Left renal cortex interstitium (tissue), 4 donors: ENCODE measurements at regions not wholly inside any gene's neighbourhood (a gene's known extent, or its start where the extent isn't known, plus 50 kb on each side); places are given as distances from the start of the nearest gene placed in this dataset.
"Not testable (repeated sequence)": the region's sequence is repeated elsewhere in the genome, so short reads cannot be mapped to it uniquely, and the experiment has no call there.

Experiments
- DNase-seq, 4 donors: peaks; one replicate each; pipeline ENCODE4 v3.0.0-alpha.2; 2013; ENCODE audit warnings: low read depth in 4 of 4, low spot score in 2 of 4, missing footprints in 1 of 4

GRCh38 chr7:32691965-32692815 is 196.9 kb downstream of the AVL9 start:
- not testable (repeated sequence) for DNase-seq

GRCh38 chr7:32688092-32688491 is 192.8 kb downstream of the AVL9 start:
- DNase-seq = not testable (repeated sequence)

DNA sequence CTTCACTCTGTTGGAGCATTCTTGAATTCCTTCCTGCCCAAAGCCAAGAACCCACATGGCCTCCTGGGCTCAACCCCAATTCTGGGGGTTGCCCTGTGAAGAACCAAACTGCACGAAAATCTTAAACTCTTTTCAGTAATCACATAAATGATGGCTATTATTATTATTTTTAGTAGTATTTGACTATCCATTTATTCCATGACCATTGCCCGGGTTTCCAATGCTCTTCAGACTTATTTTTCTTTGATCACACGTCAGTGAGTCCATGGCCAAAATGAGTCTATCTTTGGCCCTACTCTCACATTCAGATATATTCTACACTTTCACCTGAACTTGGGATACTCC is 185.9 kb downstream of the AVL9 start:
- no peak for DNase-seq

DNA sequence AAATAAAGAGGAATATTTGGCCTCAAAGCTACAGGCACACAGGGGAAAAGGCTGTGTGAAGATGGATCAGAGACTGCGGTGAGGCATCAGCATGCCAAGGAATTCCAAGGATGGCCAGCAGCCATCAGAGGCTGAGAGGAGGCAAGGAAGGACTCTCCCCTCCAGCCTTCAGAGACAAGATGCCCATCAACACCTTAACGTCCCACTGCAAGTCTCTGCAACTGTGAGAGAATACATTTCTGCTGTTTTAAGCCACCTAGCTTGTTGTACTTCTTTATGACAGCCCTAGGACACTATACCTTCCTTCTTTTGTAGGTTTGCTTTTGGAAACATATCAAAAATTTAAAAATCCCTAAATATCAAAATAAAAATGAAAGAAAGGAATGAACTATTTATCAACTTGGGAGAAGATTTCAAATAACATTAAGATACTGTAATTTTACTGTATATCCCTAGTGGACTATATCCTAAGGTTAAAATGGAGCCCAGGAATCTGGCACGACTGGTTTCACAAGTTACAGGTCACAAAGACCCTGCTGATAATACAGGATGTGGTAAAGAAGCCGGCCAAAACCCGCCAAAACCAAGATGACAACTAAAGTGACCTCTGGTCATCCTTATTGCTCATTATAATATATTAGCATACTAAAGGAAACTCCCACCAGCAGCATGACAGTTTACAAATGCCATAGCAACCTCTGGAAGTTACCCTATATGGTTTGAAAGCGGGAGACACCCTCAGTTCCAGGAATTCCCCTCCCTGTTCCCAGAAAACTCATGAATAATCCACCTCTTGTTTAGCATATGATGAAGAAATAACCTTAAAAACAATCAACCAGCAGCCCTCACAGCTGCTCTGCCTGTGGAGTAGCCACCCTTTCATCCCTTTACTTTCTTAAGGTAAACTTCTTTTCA is 185.2 kb downstream of the AVL9 start:
- DNase-seq = peak in 1 of 4 donors; percentile 2

DNA sequence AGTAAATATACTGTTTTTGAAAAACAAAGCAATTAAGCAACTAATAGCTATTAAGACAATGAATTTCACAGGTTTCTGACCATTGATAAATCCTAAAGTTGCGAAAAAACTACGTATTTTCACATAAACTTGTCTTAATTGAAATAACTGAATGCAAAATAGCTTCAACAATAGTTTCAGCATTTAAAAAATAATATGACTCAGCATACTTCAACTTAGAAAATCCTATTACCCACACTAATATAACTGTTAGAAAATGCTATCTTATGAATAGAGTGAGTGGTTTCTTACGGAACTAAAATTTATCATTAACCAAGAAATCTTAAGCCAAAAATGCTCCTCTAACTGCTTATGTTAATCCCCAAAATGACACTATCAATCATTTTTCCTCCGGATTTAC is 183.9 kb downstream of the AVL9 start:
- no peak for DNase-seq

DNA sequence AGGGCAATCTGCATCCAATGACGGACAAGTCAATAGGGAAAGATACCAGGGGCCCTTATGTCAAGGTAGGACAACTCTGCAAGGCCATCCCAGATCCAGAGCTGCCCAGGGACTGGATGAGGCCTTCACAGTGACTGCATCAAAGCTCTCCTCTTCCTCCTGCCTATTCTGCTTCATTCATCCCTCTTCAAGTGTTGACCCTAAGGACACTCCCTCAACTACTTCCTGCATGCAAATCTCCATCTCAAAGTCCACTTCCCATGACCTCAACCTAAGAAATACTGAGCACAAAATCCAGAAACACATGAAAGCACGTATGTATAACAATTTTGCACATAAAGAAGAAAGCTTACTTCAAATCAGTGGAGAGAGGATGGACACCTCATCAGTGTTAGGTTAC is 182.3 kb downstream of the AVL9 start:
- DNase-seq = no peak

- no peak for DNase-seq
Measured at GRCh38 chr7:32676249-32676941, 181.1 kb downstream of the AVL9 start.

- no peak for DNase-seq
Measured at GRCh38 chr7:32673275-32673983, 178.1 kb downstream of the AVL9 start.

DNA sequence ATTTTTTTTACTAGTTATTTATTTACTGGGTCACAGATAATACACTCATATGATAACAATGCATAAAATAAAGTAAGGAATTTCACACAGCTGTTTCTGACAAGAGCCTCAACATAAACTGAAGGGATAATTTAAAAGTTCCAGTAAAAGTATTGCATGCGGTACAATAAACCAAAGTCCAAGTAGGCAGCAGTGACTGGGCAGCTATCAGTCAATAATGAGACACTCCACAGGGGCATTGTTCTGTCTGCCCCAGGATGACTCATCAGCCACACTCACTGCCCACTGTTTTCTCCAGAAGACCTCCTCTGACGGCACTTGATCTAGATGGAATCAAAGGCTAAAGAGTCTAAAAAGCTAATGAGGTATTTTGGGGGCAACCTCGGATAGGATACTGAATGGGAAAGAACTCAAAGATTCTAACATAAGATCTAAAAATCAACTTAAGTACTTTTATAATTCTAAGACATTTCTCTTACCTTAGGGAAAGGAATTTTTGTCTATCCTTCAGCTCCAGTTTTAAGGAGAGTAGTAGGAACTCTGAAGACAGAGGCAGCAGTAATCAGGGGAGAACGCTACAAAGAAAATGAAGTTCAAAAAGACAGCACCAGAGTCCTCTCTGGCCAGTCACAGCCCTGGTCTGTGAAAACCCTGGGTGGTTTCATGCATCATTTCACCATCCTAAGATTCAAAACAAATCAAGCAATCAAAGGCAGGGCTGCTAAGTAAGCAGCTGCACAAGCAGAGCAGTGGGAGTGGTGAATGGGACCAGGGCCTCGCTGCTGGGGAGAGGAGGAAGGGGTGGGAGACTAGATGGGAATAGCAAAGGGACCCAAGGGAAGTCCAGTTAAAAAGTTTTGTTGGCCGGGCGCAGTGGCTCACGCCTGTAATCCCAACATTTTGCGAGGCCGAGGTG is 175.1 kb downstream of the AVL9 start:
- no peak for DNase-seq

DNA sequence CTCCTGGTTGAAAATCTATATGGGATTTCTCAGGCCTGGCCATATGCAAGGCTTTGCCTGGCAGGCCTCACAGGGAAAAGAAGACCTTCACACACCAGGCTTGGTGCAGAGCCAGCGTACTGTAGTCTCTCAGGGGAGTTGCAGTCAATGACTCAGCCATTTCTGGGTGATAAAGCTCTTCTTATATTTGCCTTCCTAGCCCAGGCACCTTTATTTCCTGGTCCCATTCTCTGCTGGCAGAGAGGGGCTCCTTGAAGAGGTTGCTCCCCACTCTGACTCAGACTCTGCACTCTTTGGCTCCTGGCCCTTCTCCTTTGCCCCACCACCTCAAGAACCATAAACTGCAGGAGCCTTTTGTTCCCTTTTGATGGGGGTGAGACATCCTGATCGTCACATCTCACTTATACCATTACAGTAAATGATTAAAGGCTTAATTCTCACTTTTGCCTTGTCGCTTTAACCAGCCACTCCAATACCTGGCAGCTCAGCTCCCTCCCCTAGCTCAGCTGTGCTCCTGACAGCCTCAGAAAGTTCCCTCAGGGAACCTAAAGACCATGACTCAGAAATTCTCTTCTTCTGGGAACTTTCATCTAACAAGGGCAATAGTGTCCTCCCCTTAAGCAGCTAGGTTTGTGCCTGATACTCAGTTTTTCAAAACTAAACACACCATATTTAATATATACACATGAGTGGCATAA is 174.0 kb downstream of the AVL9 start:
- not testable (repeated sequence) for DNase-seq

DNA sequence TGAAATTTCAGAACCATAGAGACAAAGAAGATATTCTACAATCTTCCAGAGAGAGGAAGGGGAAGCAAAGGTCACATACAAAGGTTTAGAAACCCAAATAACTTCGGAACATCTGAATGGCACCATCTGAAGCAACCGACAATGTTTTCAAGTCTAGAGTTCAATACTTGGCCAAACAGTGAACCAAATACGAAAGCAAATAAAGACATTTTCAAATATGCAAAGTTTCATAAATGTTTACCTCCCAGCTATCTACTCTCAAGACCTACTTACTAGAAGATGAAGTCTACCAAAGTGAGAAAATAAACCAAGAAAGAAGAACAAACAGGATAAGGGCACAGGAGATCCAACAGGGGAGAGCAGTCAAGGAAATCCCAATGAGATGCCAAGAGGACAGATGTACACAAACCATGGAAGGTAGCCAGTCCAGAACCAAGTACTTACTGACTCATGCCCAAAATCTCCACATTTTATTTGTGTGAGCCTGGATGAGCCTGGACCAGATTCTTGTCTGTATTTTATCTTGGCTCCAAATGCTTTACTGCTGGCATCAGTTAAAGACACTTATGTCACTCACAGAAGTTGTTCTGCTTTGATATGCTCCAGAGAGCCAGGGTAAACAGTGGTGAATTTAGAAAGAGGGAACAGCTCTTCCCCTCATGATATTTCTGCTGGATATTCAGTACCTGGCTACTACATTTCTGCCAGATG is 173.3 kb downstream of the AVL9 start:
- DNase-seq = not testable (repeated sequence)

GRCh38 chr7:32667586-32667985 is 172.3 kb downstream of the AVL9 start:
- not testable (repeated sequence) for DNase-seq

- not testable (repeated sequence) for DNase-seq
Measured at GRCh38 chr7:32663805-32664211, 168.5 kb downstream of the AVL9 start.

DNA sequence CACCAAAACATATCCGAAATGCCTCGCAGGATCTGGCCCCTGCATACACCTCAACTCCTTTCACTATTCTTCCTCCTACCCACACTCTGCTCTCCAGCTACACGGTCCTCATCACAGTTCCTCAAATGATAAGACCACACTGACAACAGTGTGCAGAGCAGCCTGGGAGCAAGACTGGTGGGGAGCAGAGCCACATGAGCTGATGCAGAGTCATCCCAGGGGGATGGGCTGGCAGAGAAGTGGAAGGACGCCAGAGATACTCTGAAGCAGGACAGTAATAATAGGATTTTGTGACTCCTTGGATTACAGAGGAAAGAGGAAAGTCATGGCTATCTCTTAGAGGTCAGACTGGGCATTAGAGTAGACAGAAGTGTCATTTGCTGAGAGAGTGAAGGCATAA is 167.2 kb downstream of the AVL9 start:
- not testable (repeated sequence) for DNase-seq

DNA sequence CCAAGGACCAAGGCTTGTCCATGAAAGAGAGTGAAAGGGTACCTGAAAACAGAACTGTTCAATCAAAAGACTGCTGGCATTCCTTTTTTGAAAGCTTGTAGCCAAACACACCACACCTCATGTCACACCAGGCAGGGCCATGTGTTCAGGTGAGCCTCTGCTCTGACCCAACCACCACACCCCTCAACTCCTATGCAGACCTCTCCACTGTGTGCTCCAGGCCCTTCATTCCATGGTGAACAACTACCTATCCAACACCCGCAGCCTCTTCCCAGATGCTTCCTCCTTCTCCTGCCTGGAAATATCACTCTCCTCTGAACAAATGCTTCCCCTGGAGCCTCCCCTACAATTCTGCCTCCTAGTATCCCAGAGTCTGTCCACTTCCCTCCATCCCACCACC is 166.6 kb downstream of the AVL9 start:
- no peak for DNase-seq

DNA sequence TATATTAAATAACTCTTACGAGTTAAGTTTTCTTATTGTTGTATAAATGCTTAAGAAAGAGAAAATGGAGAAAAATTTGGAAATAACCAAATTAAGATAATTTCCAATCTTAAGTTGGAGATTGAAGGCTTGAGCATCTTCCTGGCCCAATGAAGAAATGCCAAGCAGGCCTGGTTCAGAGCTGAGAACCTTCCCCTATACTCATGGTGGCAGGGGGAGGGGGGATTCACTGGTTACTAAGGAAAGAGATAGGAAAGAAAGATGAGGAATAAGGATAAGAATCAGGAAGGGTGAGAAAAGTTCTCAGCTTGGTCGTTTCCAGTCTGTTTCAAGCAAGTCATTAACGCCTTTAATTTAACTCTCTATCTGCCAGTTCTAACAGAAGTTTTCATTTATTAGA is 166.2 kb downstream of the AVL9 start:
- no peak for DNase-seq

GRCh38 chr7:32660936-32661335 is 165.6 kb downstream of the AVL9 start:
- DNase-seq = no peak

GRCh38 chr7:32659853-32660252 is 164.6 kb downstream of the AVL9 start:
- DNase-seq = no peak
